ENCODE measurements at regions not wholly inside any gene's neighbourhood (a gene's known extent, or its start where the extent isn't known, plus 50 kb on each side); places are given as distances from the start of the nearest gene placed in this dataset.
A peak's percentile ranks its signal among the peaks of the same experiment; 100 is the strongest.

DNA sequence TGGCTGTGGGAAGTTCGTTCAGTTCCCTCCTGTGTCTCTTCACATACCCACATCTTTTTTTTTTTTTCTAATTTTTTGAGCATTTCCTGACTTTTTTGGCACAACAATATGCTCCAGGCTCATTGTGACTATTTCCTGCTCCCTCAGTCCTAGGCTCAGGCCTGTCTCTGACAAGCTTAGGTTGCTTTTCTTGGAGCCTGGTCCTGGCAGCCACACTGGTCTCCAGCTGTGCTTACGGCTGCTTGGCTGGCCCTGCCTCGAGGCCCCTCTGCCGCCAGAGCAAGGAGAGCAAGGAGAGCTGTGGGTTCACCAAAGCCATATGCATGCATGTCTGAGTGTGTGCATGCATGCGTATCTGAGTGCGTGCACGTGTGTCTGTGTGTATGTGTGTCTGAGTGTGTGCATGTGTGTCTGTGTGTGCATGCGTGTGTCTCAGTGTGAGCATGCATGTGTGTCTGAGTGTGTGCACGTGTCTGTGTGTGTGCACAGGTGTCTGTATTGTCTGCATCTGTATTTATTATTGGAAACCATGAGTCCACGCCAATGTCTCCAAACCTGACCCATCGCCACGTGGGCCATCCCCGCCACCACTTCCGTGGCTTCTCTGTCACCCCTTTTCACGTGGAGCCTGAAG is 766.1 kb upstream of the SALL3 start:
- DNase-seq = peak; percentile 74

DNA sequence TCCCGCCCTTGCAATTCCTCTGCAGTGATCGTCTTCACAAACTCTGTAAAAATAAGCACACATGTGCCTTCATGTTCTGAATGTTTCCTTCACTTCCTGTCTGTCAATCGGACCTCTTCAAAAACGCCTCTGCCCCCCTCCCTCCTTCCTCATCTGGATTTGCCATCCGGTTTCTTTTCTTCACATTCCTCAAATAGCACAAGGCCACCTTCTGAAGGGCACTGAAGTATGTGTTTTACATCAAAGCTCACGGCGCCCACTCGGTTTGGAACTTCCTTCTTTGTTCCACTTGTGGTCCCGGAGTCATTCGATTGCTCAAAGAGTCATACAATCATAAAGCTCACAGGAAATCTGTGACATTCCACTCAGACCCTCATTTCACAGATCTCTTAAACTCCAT is 758.1 kb upstream of the SALL3 start:
- no peak for DNase-seq

- no peak for DNase-seq
Measured at GRCh38 chr18:78228974-78229373, 750.6 kb upstream of the SALL3 start.

GRCh38 chr18:78230911-78231310 is 748.7 kb upstream of the SALL3 start:
- no peak for DNase-seq

- DNase-seq = no peak
Measured at GRCh38 chr18:78232196-78232595, 747.4 kb upstream of the SALL3 start.

DNA sequence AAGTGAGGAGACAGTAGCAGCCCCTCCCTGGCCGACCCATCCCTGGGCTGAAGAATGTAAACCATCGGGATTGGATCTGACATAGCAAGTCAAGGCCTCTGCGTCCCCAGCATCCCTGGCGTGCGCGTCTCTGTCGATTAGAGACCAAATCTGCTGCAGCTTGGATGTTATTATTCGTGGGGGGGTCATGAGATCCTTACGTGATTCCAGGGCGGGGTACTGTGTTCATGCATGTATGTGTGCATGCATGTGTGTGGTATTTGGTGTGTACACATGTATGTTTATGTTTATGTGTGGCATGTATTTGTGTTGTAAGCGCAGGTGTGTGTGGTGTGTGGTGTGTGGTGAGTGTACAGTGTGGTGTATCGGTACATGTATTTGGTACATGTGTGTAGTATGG is 741.8 kb upstream of the SALL3 start:
- no peak for DNase-seq

DNA sequence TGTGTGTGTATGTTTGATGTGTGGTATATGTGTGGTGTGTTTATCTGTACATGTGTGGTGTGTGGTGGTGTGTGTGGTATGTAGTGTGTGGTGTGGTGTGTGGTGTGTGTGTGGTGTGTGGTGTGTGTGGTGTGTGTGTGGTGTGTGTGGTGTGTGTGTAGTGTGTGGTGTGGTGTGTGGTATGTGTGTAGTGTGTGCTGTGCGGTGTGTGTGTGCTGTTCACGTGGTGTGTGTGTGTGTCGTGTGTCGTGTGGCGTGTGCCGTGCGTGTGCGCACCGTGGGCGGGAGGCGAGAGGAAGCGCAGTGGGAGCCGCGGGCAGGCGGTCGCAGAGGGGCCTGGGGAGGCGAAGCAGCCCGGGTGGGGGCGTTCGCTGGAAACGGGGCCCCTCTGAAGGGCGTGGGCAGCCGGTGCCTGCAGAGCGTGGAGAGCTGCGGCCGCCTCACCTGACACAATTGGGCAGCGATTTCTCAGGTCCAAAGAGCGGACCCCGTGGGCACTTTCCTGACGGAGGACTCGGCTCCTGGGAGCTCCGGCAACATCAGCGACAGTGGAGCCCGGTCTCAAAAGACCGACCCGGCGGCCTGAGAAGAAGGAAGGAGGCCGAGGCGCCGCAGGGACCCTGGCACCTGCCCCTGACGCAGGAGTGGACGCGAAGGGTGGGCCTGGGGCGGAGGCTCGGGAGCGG is 741.1 kb upstream of the SALL3 start:
- no peak for DNase-seq

- no peak for DNase-seq
Measured at GRCh38 chr18:78239090-78239457, 740.5 kb upstream of the SALL3 start.

DNA sequence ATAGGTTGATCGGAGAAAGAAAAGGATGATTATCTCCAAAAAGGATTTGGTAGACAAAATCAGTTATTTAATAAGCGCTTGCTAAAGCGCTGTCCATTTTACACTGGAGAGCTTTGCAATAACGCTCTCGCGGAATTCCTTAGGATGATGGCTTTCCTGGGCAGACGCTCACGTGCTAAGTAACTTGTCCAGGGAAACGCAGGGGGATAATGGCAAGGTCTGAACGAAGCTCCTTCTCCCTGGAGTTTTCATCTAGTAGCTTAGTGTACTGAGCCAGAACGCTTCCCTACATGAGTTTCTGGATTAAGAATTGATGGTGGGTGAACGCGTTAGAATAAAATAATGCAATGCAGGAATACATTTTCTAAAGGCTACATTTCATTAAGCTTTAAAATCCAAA is 739.5 kb upstream of the SALL3 start:
- DNase-seq = no peak

GRCh38 chr18:78240627-78241252 is 738.9 kb upstream of the SALL3 start:
- DNase-seq = no peak

- peak; percentile 16 for DNase-seq
Measured at GRCh38 chr18:78241535-78242253, 737.9 kb upstream of the SALL3 start.

- DNase-seq = peak; percentile 60
Measured at GRCh38 chr18:78242254-78242643, 737.4 kb upstream of the SALL3 start.

GRCh38 chr18:78242806-78243205 is 736.8 kb upstream of the SALL3 start:
- DNase-seq = no peak

GRCh38 chr18:78244779-78245178 is 734.8 kb upstream of the SALL3 start:
- no peak for DNase-seq

GRCh38 chr18:78245451-78245850 is 734.2 kb upstream of the SALL3 start:
- no peak for DNase-seq

GRCh38 chr18:78246050-78246449 is 733.6 kb upstream of the SALL3 start:
- no peak for DNase-seq

DNA sequence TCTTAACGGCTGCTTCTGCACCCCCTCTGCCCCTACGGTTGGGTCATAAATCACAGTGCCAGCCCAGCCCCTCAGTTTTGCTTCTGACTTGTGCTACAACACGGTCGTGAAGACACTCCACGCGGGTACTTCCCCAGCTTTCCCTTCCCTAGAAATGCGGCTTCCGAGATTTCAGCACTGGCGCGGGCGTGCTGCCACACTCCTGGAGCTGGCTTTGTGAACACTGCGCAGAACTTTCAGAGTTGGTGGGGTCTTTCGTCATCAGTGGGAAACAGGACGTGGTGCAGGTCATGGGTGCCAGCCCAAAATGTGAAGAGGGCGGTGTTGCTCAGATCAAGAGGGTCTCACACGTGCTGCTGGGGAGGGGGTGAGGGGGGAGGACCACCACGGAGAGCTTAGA is 733.0 kb upstream of the SALL3 start:
- DNase-seq = no peak

DNA sequence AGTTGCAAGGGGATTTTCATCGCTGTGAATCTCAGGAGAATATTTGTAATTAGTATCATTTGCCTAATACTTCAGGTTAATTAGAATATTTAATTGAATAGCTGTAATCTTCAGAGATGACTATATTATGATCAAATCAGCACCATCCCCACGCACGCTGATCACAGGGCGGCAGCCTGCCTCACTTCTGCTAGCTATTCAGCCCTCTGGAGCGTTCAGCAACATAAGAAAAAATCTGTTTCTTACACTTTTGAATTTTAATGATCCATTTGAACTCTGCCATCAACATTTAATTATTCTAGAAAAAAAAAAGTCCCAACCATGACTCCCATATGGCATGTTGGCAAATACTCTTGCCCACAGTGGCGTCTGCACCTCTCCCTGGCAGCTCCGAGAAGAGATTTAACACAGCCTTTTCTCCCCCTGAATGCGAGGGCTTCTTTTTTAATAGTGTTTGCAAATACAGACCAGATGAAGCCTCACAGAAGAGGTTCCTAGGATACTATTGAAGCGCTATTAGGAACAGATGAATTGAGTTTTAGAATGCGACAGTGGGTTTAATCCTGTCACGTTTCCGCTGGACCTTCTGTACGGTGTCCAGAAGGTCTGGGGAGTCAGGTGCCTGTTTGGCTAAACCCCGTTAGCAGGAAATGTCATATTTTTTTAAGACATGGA is 731.9 kb upstream of the SALL3 start:
- DNase-seq = no peak

GRCh38 chr18:78255013-78255412 is 724.6 kb upstream of the SALL3 start:
- no peak for DNase-seq

GRCh38 chr18:78268226-78268988 is 711.2 kb upstream of the SALL3 start:
- DNase-seq = no peak

DNA sequence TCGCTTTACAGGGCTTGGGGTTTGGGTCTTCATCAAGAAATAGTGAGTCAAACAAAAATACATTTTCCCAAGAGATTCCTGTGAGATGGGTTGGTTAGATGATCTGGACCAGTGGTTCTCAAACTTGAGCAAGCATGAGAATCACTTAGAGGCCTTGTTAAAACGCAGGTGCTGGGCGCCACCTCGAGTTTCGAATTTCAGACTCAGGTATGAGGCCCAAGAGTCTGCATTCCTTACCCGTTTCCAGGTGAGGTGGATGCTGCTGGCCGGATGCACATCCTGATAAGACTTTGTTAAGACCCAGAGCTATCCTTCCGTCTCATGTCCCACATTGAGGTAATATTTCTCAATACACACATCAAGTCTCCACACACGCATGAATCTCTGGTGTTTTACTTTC is 707.8 kb upstream of the SALL3 start:
- no peak for DNase-seq

DNA sequence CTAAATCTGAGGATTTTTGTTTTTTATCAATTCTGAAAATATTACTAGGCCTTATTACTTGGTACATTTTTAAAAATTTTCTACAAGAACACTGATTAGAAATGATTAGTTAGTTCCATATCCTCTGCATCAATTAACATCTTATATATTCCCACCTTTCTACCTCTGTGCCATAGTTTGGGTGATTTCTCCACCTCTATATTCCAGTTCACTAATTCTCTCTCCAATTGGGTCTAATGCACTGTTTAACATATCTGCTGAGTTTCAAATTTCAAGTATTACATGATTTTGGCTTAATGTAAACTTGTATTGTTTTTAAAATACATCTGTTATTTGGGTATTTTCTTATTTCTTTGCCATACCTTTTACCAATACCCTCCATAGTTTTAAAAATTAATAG is 705.7 kb upstream of the SALL3 start:
- no peak for DNase-seq

Data from tongue (tissue), 1 donor.